HG02571 (cell line): ENCODE measurements at regions not wholly inside any gene's neighbourhood (a gene's known extent, or its start where the extent isn't known, plus 50 kb on each side); places are given as distances from the start of the nearest gene placed in this dataset.
"Not testable (repeated sequence)": the region's sequence is repeated elsewhere in the genome, so short reads cannot be mapped to it uniquely, and the experiment has no call there.

Source experiments
- ATAC-seq: cut with Tn5 transposase; IDR thresholded peaks from one replicate; pipeline ENCODE4 v1.9.1; 2021; ENCODE audit warnings: mild to moderate bottlenecking, moderate library complexity; ENCODE audit not compliant: unreplicated experiment

DNA sequence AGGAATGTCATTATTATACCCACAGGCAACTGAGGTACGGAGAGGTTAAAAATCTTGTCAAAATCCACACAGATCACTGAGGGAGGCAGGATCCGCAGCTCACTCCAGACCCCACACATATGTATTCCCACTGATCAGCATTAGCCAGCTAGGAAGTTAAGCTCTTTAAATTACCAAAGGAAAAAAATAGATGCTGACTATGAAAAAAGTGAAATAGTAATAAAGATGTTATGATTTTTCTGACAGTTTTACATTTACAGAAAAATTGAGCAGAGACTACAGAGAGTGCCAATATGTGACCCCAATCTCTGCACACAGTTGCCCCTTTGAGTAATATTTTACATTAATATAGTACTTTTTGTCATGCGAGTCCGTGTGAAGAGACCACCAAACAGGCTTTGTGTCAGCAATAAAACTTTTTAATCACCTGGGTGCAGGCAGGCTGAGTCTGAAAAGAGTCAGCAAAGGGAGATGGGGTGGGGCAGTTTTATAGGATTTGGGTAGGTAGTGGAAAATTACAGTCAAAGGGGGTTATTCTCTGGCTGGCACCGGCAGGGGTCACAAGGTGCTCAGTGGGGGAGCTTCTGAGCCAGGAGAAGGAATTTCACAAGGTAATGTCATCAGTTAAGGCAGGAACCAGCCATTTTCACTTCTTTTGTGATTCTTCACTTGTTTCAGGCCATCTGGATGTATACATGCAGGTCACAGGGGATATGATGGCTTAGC, 61.9 kb upstream of the NAA35 start:
- ATAC-seq, result not testable (repeated sequence)

DNA sequence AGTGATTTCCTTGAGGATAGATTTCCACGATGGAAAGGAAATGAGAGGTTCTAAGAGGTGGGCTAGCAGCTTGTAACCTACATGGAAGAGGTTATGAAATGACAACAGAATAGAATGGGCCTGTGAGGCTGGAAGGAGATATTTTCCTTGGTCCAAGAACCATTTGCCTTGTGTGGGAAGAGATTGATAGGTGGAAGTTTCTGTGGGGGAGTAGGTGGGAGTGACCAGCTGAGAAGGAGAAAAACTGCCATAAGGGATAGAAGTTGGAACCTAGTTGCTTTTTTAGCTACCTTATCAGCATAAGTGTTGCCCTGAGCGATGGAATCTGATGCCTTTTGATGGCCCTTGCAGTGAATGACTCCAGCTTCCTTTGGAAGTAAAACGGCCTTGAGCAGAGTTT, 60.4 kb upstream of the NAA35 start:
- ATAC-seq, result not testable (repeated sequence)

GRCh38 chr9:85884256-85884655, 56.7 kb upstream of the NAA35 start:
- ATAC-seq, result no peak

DNA sequence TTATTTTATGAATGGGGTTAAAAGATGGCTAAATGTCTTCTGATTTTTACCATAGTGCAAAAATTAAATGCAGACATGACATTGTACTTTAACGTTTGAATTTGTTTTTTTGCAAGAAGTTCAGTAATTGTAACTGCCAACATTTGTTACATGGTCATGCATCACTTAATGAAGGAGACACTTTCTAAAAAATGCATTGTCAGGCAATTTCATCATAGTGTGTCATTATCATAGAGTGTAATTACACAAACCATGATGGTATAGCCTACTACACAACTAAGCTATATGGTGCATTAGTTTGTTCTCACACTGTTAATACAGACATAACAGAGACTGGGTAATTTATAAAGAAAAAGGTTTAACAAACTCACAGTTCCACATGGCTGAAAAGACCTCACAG, 50.0 kb upstream of the NAA35 start:
- no peak for ATAC-seq
